Neural cell (in vitro differentiated cells): ENCODE measurements at regions not wholly inside any gene's neighbourhood (a gene's known extent, or its start where the extent isn't known, plus 50 kb on each side); places are given as distances from the start of the nearest gene placed in this dataset.

Experiments
- CTCF ChIP-seq: fragments of 450-650 bp; IDR thresholded peaks from 2 replicates; pipeline ENCODE4 v1.5.1; 2014; ENCODE audit warnings: antibody characterized with exemption, mild to moderate bottlenecking, moderate library complexity; ENCODE audit not compliant: poor library complexity, severe bottlenecking
- EP300 ChIP-seq: fragments of 450-650 bp; conservative IDR thresholded peaks from 2 replicates; pipeline ENCODE4 v1.6.1; 2014; ENCODE audit warnings: antibody characterized with exemption, mild to moderate bottlenecking, moderate library complexity; ENCODE audit not compliant: poor library complexity, severe bottlenecking
- EZH2 ChIP-seq: fragments of 200-600, 300-800 bp; shearing (Covaris generic), sonication (generic); IDR thresholded peaks from 2 replicates; pipeline ENCODE4 v1.6.1; 2014; ENCODE audit warnings: antibody characterized with exemption, low read length, borderline replicate concordance, mild to moderate bottlenecking; ENCODE audit not compliant: insufficient read depth, poor library complexity, severe bottlenecking
- MXI1 ChIP-seq: fragments of 450-650 bp; conservative IDR thresholded peaks from 2 replicates; pipeline ENCODE4 v1.6.1; 2014; ENCODE audit warnings: antibody characterized with exemption, mild to moderate bottlenecking; ENCODE audit not compliant: poor library complexity, severe bottlenecking
- POLR2AphosphoS5 ChIP-seq: IDR thresholded peaks from 2 replicates; pipeline ENCODE4 v1.6.1; 2012
- RAD21 ChIP-seq: fragments of 450-650 bp; conservative IDR thresholded peaks from 2 replicates; pipeline ENCODE4 v1.6.1; 2014; ENCODE audit warnings: antibody characterized with exemption, mild to moderate bottlenecking, moderate library complexity
- SMC3 ChIP-seq: fragments of 450-650 bp; conservative IDR thresholded peaks from 2 replicates; pipeline ENCODE4 v1.6.1; 2014; ENCODE audit warnings: antibody characterized with exemption, mild to moderate bottlenecking, moderate library complexity; ENCODE audit not compliant: poor library complexity
- TAF1 ChIP-seq: IDR thresholded peaks from 2 replicates; pipeline ENCODE4 v1.6.1; 2012; ENCODE audit warnings: low read depth
- TF ChIP-seq, protein P1 (sequence below): IDR thresholded peaks from 2 replicates; pipeline ENCODE4 v1.6.1; 2012; ENCODE audit warnings: borderline replicate concordance

- no peak for TF ChIP-seq CTCF
- TF ChIP-seq SMC3 = no peak
- no peak for TF ChIP-seq EZH2
- no peak for TF ChIP-seq POLR2AphosphoS5
- TF ChIP-seq EP300 = no peak
- no peak for TF ChIP-seq MXI1
- TF ChIP-seq, protein P1, sequence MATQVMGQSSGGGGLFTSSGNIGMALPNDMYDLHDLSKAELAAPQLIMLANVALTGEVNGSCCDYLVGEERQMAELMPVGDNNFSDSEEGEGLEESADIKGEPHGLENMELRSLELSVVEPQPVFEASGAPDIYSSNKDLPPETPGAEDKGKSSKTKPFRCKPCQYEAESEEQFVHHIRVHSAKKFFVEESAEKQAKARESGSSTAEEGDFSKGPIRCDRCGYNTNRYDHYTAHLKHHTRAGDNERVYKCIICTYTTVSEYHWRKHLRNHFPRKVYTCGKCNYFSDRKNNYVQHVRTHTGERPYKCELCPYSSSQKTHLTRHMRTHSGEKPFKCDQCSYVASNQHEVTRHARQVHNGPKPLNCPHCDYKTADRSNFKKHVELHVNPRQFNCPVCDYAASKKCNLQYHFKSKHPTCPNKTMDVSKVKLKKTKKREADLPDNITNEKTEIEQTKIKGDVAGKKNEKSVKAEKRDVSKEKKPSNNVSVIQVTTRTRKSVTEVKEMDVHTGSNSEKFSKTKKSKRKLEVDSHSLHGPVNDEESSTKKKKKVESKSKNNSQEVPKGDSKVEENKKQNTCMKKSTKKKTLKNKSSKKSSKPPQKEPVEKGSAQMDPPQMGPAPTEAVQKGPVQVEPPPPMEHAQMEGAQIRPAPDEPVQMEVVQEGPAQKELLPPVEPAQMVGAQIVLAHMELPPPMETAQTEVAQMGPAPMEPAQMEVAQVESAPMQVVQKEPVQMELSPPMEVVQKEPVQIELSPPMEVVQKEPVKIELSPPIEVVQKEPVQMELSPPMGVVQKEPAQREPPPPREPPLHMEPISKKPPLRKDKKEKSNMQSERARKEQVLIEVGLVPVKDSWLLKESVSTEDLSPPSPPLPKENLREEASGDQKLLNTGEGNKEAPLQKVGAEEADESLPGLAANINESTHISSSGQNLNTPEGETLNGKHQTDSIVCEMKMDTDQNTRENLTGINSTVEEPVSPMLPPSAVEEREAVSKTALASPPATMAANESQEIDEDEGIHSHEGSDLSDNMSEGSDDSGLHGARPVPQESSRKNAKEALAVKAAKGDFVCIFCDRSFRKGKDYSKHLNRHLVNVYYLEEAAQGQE = no peak
- no peak for TF ChIP-seq TAF1
- no peak for TF ChIP-seq RAD21
Observed at GRCh38 chr9:80292231-80292630, 720.5 kb downstream of the TLE4 start.
